ENCODE measurements at regions not wholly inside any gene's neighbourhood (a gene's known extent, or its start where the extent isn't known, plus 50 kb on each side); places are given as distances from the start of the nearest gene placed in this dataset.

- Histone ChIP-seq H3K36me3 (peaks cover 0 to under 1% (median under 1%) of the 10 kb centered on the region in 4 donors), H3K4me3 (no peak overlapping the region), H3K4me1 (peaks cover 0 to 5% (median 0%) of the 10 kb centered on the region in 4 donors), H3K27me3 (no peaks in the 10 kb centered on the region), H3K9me3 (no peaks in the 10 kb centered on the region), H3K27ac (no peak overlapping the region)
- in situ Hi-C loops (cut with MboI; ENCODE audit: low pct_ligation_motif_present in 1 of 4, low pct_unique_long_range_greater_than_20kb in 1 of 4, low sequenced_read_pairs in 3 of 4) = loop anchor here in 2 of 4 donors (25.0 kb wide), 1 partner anchor 351 kb away; no protein-coding TSS in a partner anchor
- no peak for TF ChIP-seq CTCF (IDR thresholded peaks at IDR 0.05)
- no peak for TF ChIP-seq POLR2AphosphoS5 (IDR thresholded peaks at IDR 0.05)
- TF ChIP-seq POLR2A (IDR thresholded peaks at IDR 0.05) = no peak
- no peak for TF ChIP-seq EP300 (IDR thresholded peaks at IDR 0.05; ENCODE audit: low read depth)
- intact Hi-C loops (cut with DNase I; ENCODE audit: low total_unique reads) = no loop called here
- DNase-seq = no peak
- WGBS, 2 donors (ENCODE audit: low coverage in 1 of 2) = 90 to 97% methylated on average over 1 of the region's 1 CpG
Observed at GRCh38 chr7:112887976-112888375, 97.8 kb upstream of the TMEM168 start.

GRCh38 chr7:112887337-112887736 is 97.1 kb upstream of the TMEM168 start:
- 97 to 100% methylated on average over 1 of the region's 1 CpG for WGBS, 2 donors (ENCODE audit: low coverage in 1 of 2)
- H3K9me3 ChIP-seq = no peaks in the 10 kb centered on the region
- H3K4me1 ChIP-seq = peaks cover 0 to 8% (median 0%) of the 10 kb centered on the region in 4 donors
- H3K4me3 ChIP-seq = no peak overlapping the region
- in situ Hi-C loops (cut with MboI; ENCODE audit: low pct_ligation_motif_present in 1 of 4, low pct_unique_long_range_greater_than_20kb in 1 of 4, low sequenced_read_pairs in 3 of 4) (loop anchor here in 2 of 4 donors (25.0 kb wide), 1 partner anchor 350 kb away; no protein-coding TSS in a partner anchor), intact Hi-C loops (cut with DNase I; ENCODE audit: low total_unique reads) (no loop called here)
- TF ChIP-seq EP300 (IDR thresholded peaks at IDR 0.05; ENCODE audit: low read depth) = no peak
- no peak for TF ChIP-seq POLR2A (IDR thresholded peaks at IDR 0.05)
- TF ChIP-seq CTCF (IDR thresholded peaks at IDR 0.05) = no peak
- TF ChIP-seq POLR2AphosphoS5 (IDR thresholded peaks at IDR 0.05) = no peak
- H3K36me3 ChIP-seq = no peaks in the 10 kb centered on the region
- DNase-seq = no peak
- H3K27ac ChIP-seq = no peak overlapping the region
- no peaks in the 10 kb centered on the region for H3K27me3 ChIP-seq

- H3K27me3 ChIP-seq = no peaks in the 10 kb centered on the region
- TF ChIP-seq POLR2A (IDR thresholded peaks at IDR 0.05) = no peak
- TF ChIP-seq POLR2AphosphoS5 (IDR thresholded peaks at IDR 0.05) = no peak
- TF ChIP-seq EP300 (IDR thresholded peaks at IDR 0.05; ENCODE audit: low read depth) = no peak
- peak in 1 of 5 experiments; percentile 3 for TF ChIP-seq CTCF (IDR thresholded peaks at IDR 0.05)
- no peak for DNase-seq
- no peaks in the 10 kb centered on the region for H3K9me3 ChIP-seq
- no peak overlapping the region for H3K27ac ChIP-seq
- no peaks in the 10 kb centered on the region for H3K36me3 ChIP-seq
- H3K4me3 ChIP-seq = no peak overlapping the region
- 88 to 96% methylated on average over 1 of the region's 1 CpG for WGBS, 2 donors (ENCODE audit: low coverage in 1 of 2)
- intact Hi-C loops (cut with DNase I; ENCODE audit: low total_unique reads) (no loop called here), in situ Hi-C loops (cut with MboI; ENCODE audit: low pct_ligation_motif_present in 1 of 4, low pct_unique_long_range_greater_than_20kb in 1 of 4, low sequenced_read_pairs in 3 of 4) (loop anchor here in 2 of 4 donors (25.0 kb wide), 1 partner anchor 349 kb away; no protein-coding TSS in a partner anchor)
- peaks cover 0 to 8% (median 0%) of the 10 kb centered on the region in 4 donors for H3K4me1 ChIP-seq
Observed at GRCh38 chr7:112886208-112886607, 96.0 kb upstream of the TMEM168 start.

- Histone ChIP-seq H3K9me3 (no peaks in the 10 kb centered on the region), H3K4me1 (peaks cover 0 to 12% (median 0%) of the 10 kb centered on the region in 4 donors), H3K4me3 (no peak overlapping the region), H3K27ac (no peak overlapping the region), H3K36me3 (no peaks in the 10 kb centered on the region), H3K27me3 (no peaks in the 10 kb centered on the region)
- no peak for TF ChIP-seq POLR2AphosphoS5 (IDR thresholded peaks at IDR 0.05)
- intact Hi-C loops (cut with DNase I; ENCODE audit: low total_unique reads) (no loop called here), in situ Hi-C loops (cut with MboI; ENCODE audit: low pct_ligation_motif_present in 1 of 4, low pct_unique_long_range_greater_than_20kb in 1 of 4, low sequenced_read_pairs in 3 of 4) (loop anchor here in 2 of 4 donors (25.0 kb wide), 1 partner anchor 346 kb away; no protein-coding TSS in a partner anchor)
- DNase-seq = no peak
Observed at GRCh38 chr7:112882991-112883390, 92.8 kb upstream of the TMEM168 start.

- H3K36me3 ChIP-seq = no peaks in the 10 kb centered on the region
- no peak overlapping the region for H3K27ac ChIP-seq
- in situ Hi-C loops (cut with MboI; ENCODE audit: low pct_ligation_motif_present in 1 of 4, low pct_unique_long_range_greater_than_20kb in 1 of 4, low sequenced_read_pairs in 3 of 4) (loop anchor here in 2 of 4 donors (25.0 kb wide), 1 partner anchor 345 kb away; no protein-coding TSS in a partner anchor), intact Hi-C loops (cut with DNase I; ENCODE audit: low total_unique reads) (no loop called here)
- no peaks in the 10 kb centered on the region for H3K27me3 ChIP-seq
- WGBS, 2 donors (ENCODE audit: low coverage in 1 of 2) = 70 to 81% methylated on average over 3 of the region's 3 CpGs
- no peak overlapping the region for H3K4me3 ChIP-seq
- no peaks in the 10 kb centered on the region for H3K9me3 ChIP-seq
- no peak for TF ChIP-seq POLR2A (IDR thresholded peaks at IDR 0.05)
- TF ChIP-seq EP300 (IDR thresholded peaks at IDR 0.05; ENCODE audit: low read depth) = no peak
- TF ChIP-seq CTCF (IDR thresholded peaks at IDR 0.05) = no peak
- TF ChIP-seq POLR2AphosphoS5 (IDR thresholded peaks at IDR 0.05) = no peak
- no peak for DNase-seq
- peaks cover 0 to 13% (median 0%) of the 10 kb centered on the region in 4 donors for H3K4me1 ChIP-seq
Observed at GRCh38 chr7:112882511-112882910, 92.3 kb upstream of the TMEM168 start.
